Activated CD8-positive, alpha-beta memory T cell treated with anti-CD3 and anti-CD28 coated beads for 24 hours (primary cell): ENCODE measurements at regions not wholly inside any gene's neighbourhood (a gene's known extent, or its start where the extent isn't known, plus 50 kb on each side); places are given as distances from the start of the nearest gene placed in this dataset.

ENCODE experiments used
- DNase-seq: peaks from one replicate; pipeline ENCODE4 v3.0.0-alpha.2; 2020

- DNase-seq = no peak
Measured at GRCh38 chr4:171629182-171629581, 184.0 kb upstream of the GALNTL6 start.

- DNase-seq = no peak
Measured at GRCh38 chr4:171626554-171626953, 186.7 kb upstream of the GALNTL6 start.

- DNase-seq = no peak
Measured at GRCh38 chr4:171622729-171623128, 190.5 kb upstream of the GALNTL6 start.

- no peak for DNase-seq
Measured at GRCh38 chr4:171621646-171622045, 191.6 kb upstream of the GALNTL6 start.

- no peak for DNase-seq
Measured at GRCh38 chr4:171612907-171613306, 200.3 kb upstream of the GALNTL6 start.

- no peak for DNase-seq
Measured at GRCh38 chr4:171602638-171603355, 210.4 kb upstream of the GALNTL6 start.

- DNase-seq = no peak
Measured at GRCh38 chr4:171601091-171601490, 212.1 kb upstream of the GALNTL6 start.

GRCh38 chr4:171599628-171600027 lies 213.6 kb upstream of the GALNTL6 start:
- no peak for DNase-seq

- no peak for DNase-seq
Measured at GRCh38 chr4:171594293-171594692, 218.9 kb upstream of the GALNTL6 start.

- no peak for DNase-seq
Measured at GRCh38 chr4:171590716-171591115, 222.5 kb upstream of the GALNTL6 start.

GRCh38 chr4:171588764-171589163 lies 224.4 kb upstream of the GALNTL6 start:
- DNase-seq = no peak

GRCh38 chr4:171588051-171588545 lies 225.1 kb upstream of the GALNTL6 start:
- DNase-seq = no peak

GRCh38 chr4:171583790-171584189 lies 229.4 kb upstream of the GALNTL6 start:
- no peak for DNase-seq

- no peak for DNase-seq
Measured at GRCh38 chr4:171582961-171583581, 230.1 kb upstream of the GALNTL6 start.

GRCh38 chr4:171573181-171573580 lies 240.0 kb upstream of the GALNTL6 start:
- no peak for DNase-seq

GRCh38 chr4:171565130-171565788 lies 247.9 kb upstream of the GALNTL6 start:
- no peak for DNase-seq

GRCh38 chr4:171561419-171561818 lies 251.8 kb upstream of the GALNTL6 start:
- no peak for DNase-seq

GRCh38 chr4:171553961-171554360 lies 259.2 kb upstream of the GALNTL6 start:
- DNase-seq = no peak

- no peak for DNase-seq
Measured at GRCh38 chr4:171542640-171543039, 270.6 kb upstream of the GALNTL6 start.

- no peak for DNase-seq
Measured at GRCh38 chr4:171538601-171539100, 274.6 kb upstream of the GALNTL6 start.

- DNase-seq = no peak
Measured at GRCh38 chr4:171534391-171534790, 278.8 kb upstream of the GALNTL6 start.

GRCh38 chr4:171532968-171533367 lies 280.2 kb upstream of the GALNTL6 start:
- DNase-seq = no peak

GRCh38 chr4:171524903-171525302 lies 288.3 kb upstream of the GALNTL6 start:
- DNase-seq = no peak

GRCh38 chr4:171521726-171522125 lies 291.5 kb upstream of the GALNTL6 start:
- no peak for DNase-seq
